ENCODE measurements at regions not wholly inside any gene's neighbourhood (a gene's known extent, or its start where the extent isn't known, plus 50 kb on each side); places are given as distances from the start of the nearest gene placed in this dataset.

DNA sequence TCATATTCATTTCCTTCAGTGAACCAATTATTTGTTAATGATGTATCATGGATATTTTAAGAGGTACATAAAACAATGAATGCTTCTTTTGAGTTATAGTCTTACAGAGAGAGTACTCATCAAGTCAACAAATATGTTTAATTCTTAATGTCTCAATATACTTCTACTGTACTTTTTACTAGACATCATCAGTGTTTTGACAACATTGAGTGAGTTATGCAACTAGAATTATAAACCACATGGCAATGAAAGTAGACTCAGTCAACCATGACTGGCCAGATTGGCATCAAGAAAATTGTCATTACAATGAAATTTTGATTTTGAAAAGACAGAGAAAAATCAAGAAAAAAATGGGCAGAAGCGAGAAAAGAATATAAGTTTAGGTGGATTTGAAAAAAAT lies 1248.1 kb upstream of the CDH18 start:
- no peak overlapping the region for H3K4me3 ChIP-seq (ENCODE audit: low read depth, low read length)
- TF ChIP-seq, protein P1, sequence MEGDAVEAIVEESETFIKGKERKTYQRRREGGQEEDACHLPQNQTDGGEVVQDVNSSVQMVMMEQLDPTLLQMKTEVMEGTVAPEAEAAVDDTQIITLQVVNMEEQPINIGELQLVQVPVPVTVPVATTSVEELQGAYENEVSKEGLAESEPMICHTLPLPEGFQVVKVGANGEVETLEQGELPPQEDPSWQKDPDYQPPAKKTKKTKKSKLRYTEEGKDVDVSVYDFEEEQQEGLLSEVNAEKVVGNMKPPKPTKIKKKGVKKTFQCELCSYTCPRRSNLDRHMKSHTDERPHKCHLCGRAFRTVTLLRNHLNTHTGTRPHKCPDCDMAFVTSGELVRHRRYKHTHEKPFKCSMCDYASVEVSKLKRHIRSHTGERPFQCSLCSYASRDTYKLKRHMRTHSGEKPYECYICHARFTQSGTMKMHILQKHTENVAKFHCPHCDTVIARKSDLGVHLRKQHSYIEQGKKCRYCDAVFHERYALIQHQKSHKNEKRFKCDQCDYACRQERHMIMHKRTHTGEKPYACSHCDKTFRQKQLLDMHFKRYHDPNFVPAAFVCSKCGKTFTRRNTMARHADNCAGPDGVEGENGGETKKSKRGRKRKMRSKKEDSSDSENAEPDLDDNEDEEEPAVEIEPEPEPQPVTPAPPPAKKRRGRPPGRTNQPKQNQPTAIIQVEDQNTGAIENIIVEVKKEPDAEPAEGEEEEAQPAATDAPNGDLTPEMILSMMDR (IDR thresholded peaks at IDR 0.05; ENCODE audit: low read depth, low read length), result no peak

- TF ChIP-seq, protein P1 (IDR thresholded peaks at IDR 0.05; ENCODE audit: low read depth, low read length), result no peak
Measured at GRCh38 chr5:21225223-21226064, 1237.4 kb upstream of the CDH18 start.

DNA sequence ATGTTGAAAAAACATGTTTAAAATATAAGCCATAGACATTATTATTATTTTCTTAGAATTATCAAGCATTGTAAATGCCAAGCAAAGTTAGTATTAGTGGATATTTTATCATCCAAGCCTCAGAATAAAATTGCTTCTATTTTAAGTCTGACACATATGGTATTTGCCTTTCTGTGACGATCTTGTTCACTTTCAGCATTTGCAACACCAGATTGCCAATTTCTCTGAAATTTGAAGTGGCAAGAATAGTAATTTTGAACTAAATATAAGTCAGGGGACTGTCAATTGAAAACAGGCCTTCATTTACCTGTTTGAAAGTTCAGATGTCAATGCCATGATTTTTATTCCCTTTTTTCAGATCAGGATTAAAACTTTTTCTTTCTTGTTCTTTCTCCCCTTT lies 1233.6 kb upstream of the CDH18 start:
- TF ChIP-seq, protein P1 (IDR thresholded peaks at IDR 0.05; ENCODE audit: low read depth, low read length), result no peak
- H3K4me3 ChIP-seq (ENCODE audit: low read depth, low read length), result no peak overlapping the region

More at GRCh38 chr5:21225223-21226064, 1237.4 kb upstream of the CDH18 start:
- no peak overlapping the region for H3K4me3 ChIP-seq (ENCODE audit: low read depth, low read length)

DNA sequence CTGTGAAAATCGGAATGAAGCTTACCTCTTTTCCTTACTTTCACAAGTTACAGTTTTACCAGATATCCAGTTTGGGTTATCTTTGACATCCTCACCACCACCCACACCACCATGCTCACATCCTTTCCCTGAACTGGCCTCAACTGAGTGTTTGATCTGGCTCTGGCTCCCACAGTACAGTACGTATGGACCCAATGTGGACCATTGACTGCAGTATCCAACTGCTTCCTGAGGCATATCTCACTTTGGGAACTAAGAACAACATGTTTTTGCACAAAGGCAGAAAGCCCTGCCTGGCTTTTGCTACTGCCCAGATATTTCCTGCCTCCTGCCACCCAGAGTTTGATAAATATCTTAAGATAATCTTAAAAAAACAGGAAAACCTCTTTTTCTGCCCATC lies 1232.0 kb upstream of the CDH18 start:
- TF ChIP-seq, protein P1 (IDR thresholded peaks at IDR 0.05; ENCODE audit: low read depth, low read length), result no peak
- H3K4me3 ChIP-seq (ENCODE audit: low read depth, low read length), result no peak overlapping the region

GRCh38 chr5:21219251-21219650 lies 1231.3 kb upstream of the CDH18 start:
- H3K4me3 ChIP-seq (ENCODE audit: low read depth, low read length), result no peak overlapping the region
- TF ChIP-seq, protein P1 (IDR thresholded peaks at IDR 0.05; ENCODE audit: low read depth, low read length), result no peak

GRCh38 chr5:21212026-21212425 lies 1224.0 kb upstream of the CDH18 start:
- TF ChIP-seq, protein P1 (IDR thresholded peaks at IDR 0.05; ENCODE audit: low read depth, low read length), result no peak
- no peak overlapping the region for H3K4me3 ChIP-seq (ENCODE audit: low read depth, low read length)

DNA sequence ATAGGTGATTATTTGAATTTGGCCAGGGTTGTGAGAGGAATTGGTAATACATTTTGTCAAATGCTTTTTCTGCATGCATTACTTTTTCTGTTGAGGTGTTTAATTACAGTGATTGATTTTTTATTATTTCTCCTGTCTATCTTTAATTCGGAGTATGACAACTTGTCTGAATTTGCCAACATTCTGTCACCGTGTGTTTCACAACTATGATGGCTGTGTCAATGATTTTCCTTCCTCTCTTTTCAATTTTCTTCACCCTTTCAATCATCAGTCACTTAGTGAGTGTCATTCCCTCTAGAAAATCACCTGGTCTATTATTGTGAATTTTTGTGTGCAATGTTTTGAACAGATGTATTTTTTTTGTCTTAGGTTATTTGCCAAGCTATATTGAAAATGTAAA lies 1221.4 kb upstream of the CDH18 start:
- TF ChIP-seq, protein P1 (IDR thresholded peaks at IDR 0.05; ENCODE audit: low read depth, low read length), result no peak
- no peak overlapping the region for H3K4me3 ChIP-seq (ENCODE audit: low read depth, low read length)

Measured in WI38 (cell line).